Astrocyte of the cerebellum (primary cell): ENCODE measurements at regions not wholly inside any gene's neighbourhood (a gene's known extent, or its start where the extent isn't known, plus 50 kb on each side); places are given as distances from the start of the nearest gene placed in this dataset.

Experiments
- DNase-seq: peaks from one replicate; pipeline ENCODE4 v3.0.0-alpha.2; 2011; ENCODE audit warnings: low read depth
- H3K4me3 ChIP-seq: 2 replicates; pipeline ENCODE4 v1.5.1; 2011; ENCODE audit warnings: mild to moderate bottlenecking, low read depth, low read length, moderate library complexity
- in situ Hi-C: cut with HindIII; loops from 2 replicates; pipeline ENCODE4 v1.10.0; 2017; ENCODE audit warnings: low sequenced_read_pairs
- TF ChIP-seq, protein P1 (sequence below): IDR thresholded peaks from 2 replicates; pipeline ENCODE4 v1.5.1; 2012; ENCODE audit warnings: low read length, low read depth, moderate library complexity, mild to moderate bottlenecking; ENCODE audit errors: missing control alignments

DNA sequence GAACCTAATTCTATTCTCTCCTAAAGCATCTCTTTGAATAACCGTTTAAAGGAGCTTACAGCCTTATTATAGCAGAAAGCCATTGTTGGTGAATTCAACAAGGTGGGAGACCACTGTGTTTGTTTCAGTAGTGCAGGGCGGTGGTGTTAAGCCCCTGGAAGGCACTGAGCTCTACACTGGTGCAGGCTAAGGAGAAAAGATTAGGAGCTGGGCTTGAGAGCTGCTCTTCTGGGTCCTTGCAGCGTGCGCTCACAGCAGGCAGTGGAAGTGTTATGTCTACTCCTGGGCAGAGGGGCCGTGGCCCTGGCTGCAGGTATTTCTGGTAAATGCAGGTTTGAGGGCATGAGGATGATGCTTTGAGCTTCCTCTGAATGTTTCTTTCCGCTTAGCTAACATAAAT lies 361.2 kb downstream of the RNF144B start:
- DNase-seq, result no peak

DNA sequence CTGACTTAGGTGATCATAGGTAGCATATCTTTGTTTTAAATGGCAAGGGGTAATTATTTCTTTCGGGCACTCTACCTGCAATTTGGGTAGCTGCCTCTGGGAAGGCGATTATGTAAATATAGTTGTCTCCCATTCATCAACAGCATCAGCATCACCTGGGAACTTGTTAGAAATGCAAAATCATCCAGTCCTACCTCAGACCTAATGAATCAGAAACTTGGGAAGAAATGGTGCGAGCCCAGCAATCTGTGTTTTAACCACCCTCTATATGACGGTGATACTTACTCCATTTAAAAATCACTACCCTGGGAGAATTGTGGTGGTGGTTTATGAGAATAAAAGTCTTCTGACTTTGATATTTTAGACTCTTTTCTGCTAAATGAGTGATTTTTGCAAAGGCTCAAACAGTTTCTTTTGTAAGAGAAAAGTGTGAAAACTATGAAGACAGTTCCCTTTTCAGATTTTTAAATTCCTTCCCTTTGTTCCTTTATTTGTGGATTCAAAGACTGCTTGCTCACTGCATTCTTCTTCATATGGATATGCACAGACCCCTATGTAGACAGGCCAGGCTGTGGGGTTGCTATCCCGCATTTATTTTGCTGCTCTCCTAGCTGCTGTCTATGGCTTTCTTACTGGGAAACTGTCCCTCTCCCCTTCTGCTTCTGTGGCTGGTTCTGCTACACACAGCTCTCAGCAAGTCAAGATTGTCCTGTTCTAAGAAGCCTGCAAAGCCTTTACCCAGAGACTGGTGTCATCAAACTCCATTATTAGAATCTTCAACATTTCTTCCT lies 365.3 kb downstream of the RNF144B start:
- TF ChIP-seq, protein P1, sequence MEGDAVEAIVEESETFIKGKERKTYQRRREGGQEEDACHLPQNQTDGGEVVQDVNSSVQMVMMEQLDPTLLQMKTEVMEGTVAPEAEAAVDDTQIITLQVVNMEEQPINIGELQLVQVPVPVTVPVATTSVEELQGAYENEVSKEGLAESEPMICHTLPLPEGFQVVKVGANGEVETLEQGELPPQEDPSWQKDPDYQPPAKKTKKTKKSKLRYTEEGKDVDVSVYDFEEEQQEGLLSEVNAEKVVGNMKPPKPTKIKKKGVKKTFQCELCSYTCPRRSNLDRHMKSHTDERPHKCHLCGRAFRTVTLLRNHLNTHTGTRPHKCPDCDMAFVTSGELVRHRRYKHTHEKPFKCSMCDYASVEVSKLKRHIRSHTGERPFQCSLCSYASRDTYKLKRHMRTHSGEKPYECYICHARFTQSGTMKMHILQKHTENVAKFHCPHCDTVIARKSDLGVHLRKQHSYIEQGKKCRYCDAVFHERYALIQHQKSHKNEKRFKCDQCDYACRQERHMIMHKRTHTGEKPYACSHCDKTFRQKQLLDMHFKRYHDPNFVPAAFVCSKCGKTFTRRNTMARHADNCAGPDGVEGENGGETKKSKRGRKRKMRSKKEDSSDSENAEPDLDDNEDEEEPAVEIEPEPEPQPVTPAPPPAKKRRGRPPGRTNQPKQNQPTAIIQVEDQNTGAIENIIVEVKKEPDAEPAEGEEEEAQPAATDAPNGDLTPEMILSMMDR, result no peak
- in situ Hi-C loops, result no loop called here

More for the DNA sequence above, 361.2 kb downstream of the RNF144B start:
- in situ Hi-C loops, result no loop called here
- TF ChIP-seq, protein P1, result no peak
- no peak overlapping the region for H3K4me3 ChIP-seq

DNA sequence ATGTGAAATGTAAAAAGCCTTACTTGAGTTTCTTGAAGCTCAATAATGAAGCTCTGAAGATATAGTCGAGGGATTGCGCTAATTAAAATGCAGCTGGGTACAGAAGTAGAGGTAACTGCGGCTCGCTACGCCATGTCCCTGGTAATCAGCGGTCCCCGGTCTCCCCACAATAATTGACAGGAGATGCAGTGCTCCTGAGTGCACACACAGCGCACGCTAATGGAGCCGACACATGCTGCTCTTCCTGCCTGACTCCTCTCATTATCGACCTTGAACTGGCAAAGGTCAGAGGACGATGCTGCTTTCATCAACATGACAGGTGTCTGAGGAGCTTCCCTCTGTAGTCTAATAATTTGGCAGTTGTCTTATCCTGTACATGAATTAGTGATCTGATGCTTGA lies 365.9 kb downstream of the RNF144B start:
- no peak for DNase-seq
- in situ Hi-C loops, result no loop called here
- TF ChIP-seq, protein P1, result no peak
- no peak overlapping the region for H3K4me3 ChIP-seq

More for the DNA sequence above, 365.3 kb downstream of the RNF144B start:
- DNase-seq, result no peak
- no peak overlapping the region for H3K4me3 ChIP-seq

DNA sequence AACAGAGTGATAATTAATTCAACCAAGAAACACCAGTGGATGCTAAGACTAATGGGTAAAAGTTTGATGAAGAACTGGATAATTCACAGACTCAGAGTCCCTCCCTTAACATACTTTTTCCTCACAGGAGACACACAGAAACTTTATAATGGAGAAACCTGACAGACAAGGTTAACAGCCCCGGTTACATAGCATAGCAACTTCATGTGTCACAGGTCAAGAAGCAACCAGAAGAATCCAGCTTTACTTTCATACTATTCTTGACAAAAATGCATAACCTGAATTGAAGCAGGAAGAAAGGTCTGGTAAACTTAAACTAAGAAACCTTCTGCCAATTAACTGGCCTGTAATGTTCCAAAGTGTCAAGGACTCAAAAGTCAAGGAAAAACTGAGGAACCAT lies 375.9 kb downstream of the RNF144B start:
- TF ChIP-seq, protein P1, result no peak
- in situ Hi-C loops, result no loop called here
- no peak overlapping the region for H3K4me3 ChIP-seq
- DNase-seq, result no peak

DNA sequence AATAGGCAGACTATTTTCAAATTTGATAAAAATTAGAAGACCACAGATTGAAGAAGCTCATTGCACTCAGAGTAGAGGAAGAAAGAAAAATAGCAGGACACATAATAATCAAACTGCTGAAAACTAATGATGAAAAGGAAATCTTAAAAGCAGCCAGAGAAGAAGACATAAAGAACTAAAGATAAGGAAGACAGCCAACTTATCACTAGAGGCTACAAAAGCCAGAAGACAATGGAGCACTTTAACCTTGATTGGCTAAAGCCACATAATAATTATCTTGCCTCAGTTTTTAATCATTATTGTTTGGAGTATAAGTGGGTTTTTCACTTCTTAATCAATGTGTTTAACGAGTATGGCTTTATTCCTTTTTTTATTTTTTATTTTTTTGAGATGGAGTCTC lies 397.6 kb downstream of the RNF144B start:
- TF ChIP-seq, protein P1, result no peak
- no peak for DNase-seq
- no peak overlapping the region for H3K4me3 ChIP-seq
- in situ Hi-C loops, result no loop called here

DNA sequence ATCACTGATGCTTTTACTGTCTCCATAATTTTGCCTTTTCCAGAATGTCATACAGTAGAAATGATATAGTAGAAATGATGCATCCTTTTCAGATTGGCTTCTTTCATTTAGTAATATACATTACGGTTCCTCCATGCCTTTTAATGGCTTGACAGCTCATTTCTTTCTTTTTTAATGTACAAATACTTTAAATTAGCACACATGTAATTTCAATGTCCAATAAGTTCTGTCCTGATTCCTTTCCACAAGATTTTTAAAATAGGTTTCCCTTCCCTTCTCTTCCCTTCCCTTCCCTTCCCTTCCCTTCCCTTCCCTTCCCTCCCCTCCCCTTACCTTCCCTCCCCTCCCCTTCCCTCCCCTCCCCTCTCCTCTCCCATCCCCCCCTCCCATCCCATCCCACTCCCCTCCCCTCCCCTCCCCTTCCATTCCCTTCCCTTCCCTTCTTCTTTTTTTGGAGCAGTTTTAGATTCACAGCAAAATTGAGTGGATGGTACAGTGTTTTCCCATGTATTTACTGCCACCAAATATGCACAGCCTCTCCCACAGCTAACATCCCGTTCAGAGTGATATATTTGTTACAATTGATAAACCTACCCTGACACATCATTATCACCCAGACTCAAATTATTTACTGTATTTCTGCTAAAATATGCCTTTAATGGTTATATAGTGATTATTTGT lies 398.8 kb downstream of the RNF144B start:
- H3K4me3 ChIP-seq, result no peak overlapping the region
- in situ Hi-C loops, result no loop called here
- no peak for DNase-seq
- TF ChIP-seq, protein P1, result no peak
